Chondrocyte (in vitro differentiated cells): ENCODE measurements at regions not wholly inside any gene's neighbourhood (a gene's known extent, or its start where the extent isn't known, plus 50 kb on each side); places are given as distances from the start of the nearest gene placed in this dataset.
"Not testable (repeated sequence)": the region's sequence is repeated elsewhere in the genome, so short reads cannot be mapped to it uniquely, and the experiment has no call there.

ENCODE experiments used
- DNase-seq: peaks from one replicate; pipeline ENCODE4 v3.0.0; 2021; ENCODE audit warnings: mixed read lengths, low spot score
- H3K27ac Mint-ChIP-seq: one replicate; pipeline ENCODE4 v1.8.0; 2021; ENCODE audit warnings: mild to moderate bottlenecking, moderate library complexity, mixed read lengths; ENCODE audit not compliant: unreplicated experiment
- H3K27me3 Mint-ChIP-seq: 2 replicates; pipeline ENCODE4 v1.8.0; 2021; ENCODE audit warnings: low read depth, mixed read lengths
- H3K36me3 Mint-ChIP-seq: 2 replicates; pipeline ENCODE4 v1.8.0; 2021; ENCODE audit warnings: low read depth, mixed read lengths
- H3K4me1 Mint-ChIP-seq: 2 replicates; pipeline ENCODE4 v1.8.0; 2021; ENCODE audit warnings: low read depth, mild to moderate bottlenecking, mixed read lengths
- H3K4me3 Mint-ChIP-seq: one replicate; pipeline ENCODE4 v1.8.0; 2021; ENCODE audit warnings: mild to moderate bottlenecking, moderate library complexity, mixed read lengths; ENCODE audit not compliant: unreplicated experiment
- H3K9me3 Mint-ChIP-seq: 2 replicates; pipeline ENCODE4 v1.8.0; 2021; ENCODE audit warnings: low read depth, mixed read lengths
- TF ChIP-seq, protein P1 (sequence below): fragments of 200-600 bp; sonication (generic); IDR thresholded peaks from 2 replicates; pipeline ENCODE4 v1.5.0; 2021; ENCODE audit warnings: antibody characterized with exemption, mild to moderate bottlenecking, moderate library complexity

DNA sequence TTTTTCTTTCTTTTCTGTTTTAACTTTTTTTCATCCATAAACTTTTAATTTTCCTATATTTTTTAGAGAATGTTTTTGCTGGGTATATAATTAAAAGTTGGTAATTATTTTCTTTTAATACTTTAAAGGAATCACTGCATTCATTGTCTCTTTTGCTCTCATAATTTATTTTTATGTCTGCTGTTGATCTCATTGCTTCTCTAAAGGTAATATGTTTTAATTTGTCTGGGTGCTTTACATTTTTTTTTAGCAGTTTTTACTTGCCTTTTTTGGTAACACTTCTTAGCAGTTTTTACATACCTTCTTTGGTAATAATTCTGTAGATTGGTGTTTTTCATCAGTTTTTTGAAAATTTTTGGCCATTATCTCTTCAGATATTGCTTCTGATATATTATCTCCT, 89.4 kb upstream of the BMAL1 start:
- TF ChIP-seq, protein P1, sequence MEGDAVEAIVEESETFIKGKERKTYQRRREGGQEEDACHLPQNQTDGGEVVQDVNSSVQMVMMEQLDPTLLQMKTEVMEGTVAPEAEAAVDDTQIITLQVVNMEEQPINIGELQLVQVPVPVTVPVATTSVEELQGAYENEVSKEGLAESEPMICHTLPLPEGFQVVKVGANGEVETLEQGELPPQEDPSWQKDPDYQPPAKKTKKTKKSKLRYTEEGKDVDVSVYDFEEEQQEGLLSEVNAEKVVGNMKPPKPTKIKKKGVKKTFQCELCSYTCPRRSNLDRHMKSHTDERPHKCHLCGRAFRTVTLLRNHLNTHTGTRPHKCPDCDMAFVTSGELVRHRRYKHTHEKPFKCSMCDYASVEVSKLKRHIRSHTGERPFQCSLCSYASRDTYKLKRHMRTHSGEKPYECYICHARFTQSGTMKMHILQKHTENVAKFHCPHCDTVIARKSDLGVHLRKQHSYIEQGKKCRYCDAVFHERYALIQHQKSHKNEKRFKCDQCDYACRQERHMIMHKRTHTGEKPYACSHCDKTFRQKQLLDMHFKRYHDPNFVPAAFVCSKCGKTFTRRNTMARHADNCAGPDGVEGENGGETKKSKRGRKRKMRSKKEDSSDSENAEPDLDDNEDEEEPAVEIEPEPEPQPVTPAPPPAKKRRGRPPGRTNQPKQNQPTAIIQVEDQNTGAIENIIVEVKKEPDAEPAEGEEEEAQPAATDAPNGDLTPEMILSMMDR = no peak
- H3K27ac Mint-ChIP-seq = no peak overlapping the region
- H3K4me3 Mint-ChIP-seq = no peak overlapping the region
- no peaks in the 10 kb centered on the region for H3K27me3 Mint-ChIP-seq
- H3K9me3 Mint-ChIP-seq = peaks cover 21% of the 10 kb centered on the region
- peaks cover 6% of the 10 kb centered on the region for H3K36me3 Mint-ChIP-seq
- no peak for DNase-seq
- peaks cover 11% of the 10 kb centered on the region for H3K4me1 Mint-ChIP-seq

DNA sequence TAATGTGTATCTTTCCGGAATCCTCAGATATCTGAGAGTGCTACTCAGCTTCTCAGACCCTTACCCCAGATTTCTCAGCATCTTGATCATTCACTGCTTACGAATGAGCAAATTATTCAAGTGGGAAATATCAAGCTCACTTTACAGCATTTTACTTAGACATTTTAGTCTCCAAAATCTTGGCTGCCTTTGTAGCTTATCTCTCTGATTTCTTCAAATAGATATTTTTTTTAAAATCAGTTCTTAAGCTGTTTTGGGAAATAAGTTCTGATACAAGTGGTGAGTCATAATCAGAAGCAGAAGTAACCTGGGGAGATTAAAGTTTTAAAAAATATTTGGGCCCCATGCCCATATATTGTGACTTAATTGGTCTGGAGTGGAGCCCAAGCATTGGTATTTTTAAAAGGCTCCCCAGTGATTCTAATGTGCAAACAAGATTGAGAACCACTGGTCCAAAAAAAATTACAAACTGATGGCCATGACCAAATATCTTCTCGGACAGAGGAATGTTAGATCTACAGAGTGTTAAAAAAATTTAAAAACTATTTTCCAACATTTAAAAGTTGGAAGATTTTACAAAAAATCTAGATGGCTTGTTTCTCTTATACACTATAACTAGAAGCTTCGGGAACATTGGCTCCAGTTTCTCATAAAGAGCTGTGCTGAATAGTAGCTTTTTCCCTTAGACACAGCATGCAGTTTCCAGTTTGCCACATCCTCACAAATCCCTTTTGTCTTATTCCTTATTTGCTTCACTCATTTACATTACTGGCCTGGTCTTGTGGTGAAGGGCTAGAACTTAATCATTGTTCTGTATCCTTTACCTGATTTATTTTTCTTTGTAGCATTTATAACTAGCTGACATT, 87.8 kb upstream of the BMAL1 start:
- H3K27me3 Mint-ChIP-seq = peaks cover 2% of the 10 kb centered on the region
- TF ChIP-seq, protein P1 = no peak
- peaks cover 21% of the 10 kb centered on the region for H3K9me3 Mint-ChIP-seq
- H3K36me3 Mint-ChIP-seq = peaks cover 6% of the 10 kb centered on the region
- DNase-seq = no peak
- H3K4me3 Mint-ChIP-seq = no peak overlapping the region
- H3K4me1 Mint-ChIP-seq = peaks cover 7% of the 10 kb centered on the region
- no peak overlapping the region for H3K27ac Mint-ChIP-seq

DNA sequence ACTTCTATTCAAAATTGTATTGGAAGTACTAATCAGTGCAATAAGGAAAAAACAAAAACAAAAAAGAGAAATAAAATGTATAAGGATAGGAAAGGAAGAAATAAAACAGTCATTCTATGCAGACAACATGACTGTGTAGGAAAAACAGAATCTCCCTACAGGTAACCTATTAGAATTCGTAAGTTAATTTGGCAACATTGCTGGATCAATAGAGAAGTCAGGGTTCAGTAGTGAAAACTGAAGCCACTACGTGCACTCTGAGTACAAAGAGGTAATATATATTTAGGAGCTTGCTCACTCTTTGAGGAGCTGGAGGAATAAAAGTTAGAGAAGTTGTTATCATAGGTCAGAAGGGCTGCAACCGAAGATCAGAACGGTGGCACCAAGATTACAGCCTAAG, 84.0 kb upstream of the BMAL1 start:
- DNase-seq = no peak
- peaks cover 10% of the 10 kb centered on the region for H3K36me3 Mint-ChIP-seq
- H3K4me3 Mint-ChIP-seq = no peak overlapping the region
- peaks cover 29% of the 10 kb centered on the region for H3K9me3 Mint-ChIP-seq
- H3K27ac Mint-ChIP-seq = no peak overlapping the region
- peaks cover 2% of the 10 kb centered on the region for H3K27me3 Mint-ChIP-seq
- H3K4me1 Mint-ChIP-seq = peaks cover 7% of the 10 kb centered on the region
- TF ChIP-seq, protein P1 = no peak

DNA sequence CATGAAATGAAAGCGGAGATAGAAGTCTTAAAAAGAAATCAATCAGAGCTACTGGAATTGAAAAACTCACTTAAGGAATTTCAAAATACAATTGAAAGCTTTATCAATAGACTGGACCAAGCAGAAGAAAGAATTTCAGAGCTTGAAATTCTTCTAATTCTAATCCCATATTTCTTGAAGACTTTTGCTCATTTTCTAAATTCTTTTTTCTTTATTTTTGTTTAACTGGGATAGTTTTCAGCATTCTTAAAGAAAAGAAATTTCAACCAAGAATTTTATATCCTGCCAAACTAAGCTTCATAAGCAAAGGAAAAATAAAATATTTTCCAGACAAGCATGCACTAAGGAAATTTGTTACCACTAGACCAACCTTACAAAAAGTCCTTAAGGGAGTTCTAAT, 80.2 kb upstream of the BMAL1 start:
- Mint-ChIP-seq H3K36me3 (peaks cover 11% of the 10 kb centered on the region), H3K9me3 (peaks cover 49% of the 10 kb centered on the region)
- DNase-seq, H3K27ac Mint-ChIP-seq, H3K27me3 Mint-ChIP-seq, H3K4me3 Mint-ChIP-seq, H3K4me1 Mint-ChIP-seq: not testable (repeated sequence)

DNA sequence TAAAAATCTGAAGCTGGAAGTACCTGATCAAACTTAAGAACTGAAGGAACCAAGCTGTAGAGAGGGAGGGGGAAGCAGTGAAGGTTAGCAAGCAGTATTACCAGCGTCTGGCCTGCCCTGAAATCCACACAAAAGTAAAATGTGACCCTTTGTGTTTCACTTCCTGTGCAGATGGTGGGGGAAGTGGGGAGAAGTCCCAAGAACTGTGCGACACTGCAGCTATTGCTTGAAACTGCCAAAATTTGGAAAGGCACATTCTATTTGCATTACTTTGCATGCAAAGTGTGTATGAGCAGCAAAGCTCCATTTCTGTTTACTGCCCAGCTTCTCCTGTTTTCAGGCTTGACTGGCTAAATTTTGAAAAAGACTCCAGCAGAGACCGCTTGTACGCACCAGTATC, 72.1 kb upstream of the BMAL1 start:
- no peak for DNase-seq
- Mint-ChIP-seq H3K9me3 (peaks cover 11% of the 10 kb centered on the region), H3K27me3 (no peaks in the 10 kb centered on the region), H3K4me3 (no peak overlapping the region), H3K4me1 (peaks cover 15% of the 10 kb centered on the region), H3K36me3 (peaks cover 1% of the 10 kb centered on the region), H3K27ac (no peak overlapping the region)
- TF ChIP-seq, protein P1 = no peak
